ENCODE measurements at regions not wholly inside any gene's neighbourhood (a gene's known extent, or its start where the extent isn't known, plus 50 kb on each side); places are given as distances from the start of the nearest gene placed in this dataset.

GRCh38 chr10:77717336-77717735, 79.7 kb upstream of the KCNMA1 start:
- Mint-ChIP-seq H3K4me3 (no peak overlapping the region), H3K9me3 (no peaks in the 10 kb centered on the region), H3K36me3 (no peaks in the 10 kb centered on the region), H3K27ac (no peak overlapping the region), H3K4me1 (peaks cover 5% of the 10 kb centered on the region), H3K27me3 (peaks cover 11% of the 10 kb centered on the region)
- no peak for DNase-seq (ENCODE audit: low spot score in 2 of 2)
- ATAC-seq (ENCODE audit: low read depth): no peak

GRCh38 chr10:77716458-77717317, 79.1 kb upstream of the KCNMA1 start:
- ATAC-seq (ENCODE audit: low read depth) (no peak), DNase-seq (ENCODE audit: low spot score in 2 of 2) (no peak)

GRCh38 chr10:77715536-77715935, 77.9 kb upstream of the KCNMA1 start:
- H3K36me3 Mint-ChIP-seq: no peaks in the 10 kb centered on the region
- DNase-seq (ENCODE audit: low spot score in 2 of 2) (no peak), ATAC-seq (ENCODE audit: low read depth) (no peak)
- no peak overlapping the region for H3K27ac Mint-ChIP-seq
- peaks cover 9% of the 10 kb centered on the region for H3K4me1 Mint-ChIP-seq
- H3K4me3 Mint-ChIP-seq: no peak overlapping the region
- peaks cover 18% of the 10 kb centered on the region for H3K27me3 Mint-ChIP-seq
- H3K9me3 Mint-ChIP-seq: no peaks in the 10 kb centered on the region

More at GRCh38 chr10:77716458-77717317, 79.1 kb upstream of the KCNMA1 start:
- Mint-ChIP-seq H3K4me3 (no peak overlapping the region), H3K27me3 (peaks cover 11% of the 10 kb centered on the region), H3K9me3 (no peaks in the 10 kb centered on the region), H3K4me1 (peaks cover 5% of the 10 kb centered on the region), H3K36me3 (no peaks in the 10 kb centered on the region), H3K27ac (no peak overlapping the region)

- H3K4me1 Mint-ChIP-seq: peaks cover 9% of the 10 kb centered on the region
- no peak overlapping the region for H3K27ac Mint-ChIP-seq
- H3K27me3 Mint-ChIP-seq: peaks cover 18% of the 10 kb centered on the region
- H3K9me3 Mint-ChIP-seq: no peaks in the 10 kb centered on the region
- no peaks in the 10 kb centered on the region for H3K36me3 Mint-ChIP-seq
- no peak for DNase-seq (ENCODE audit: low spot score in 2 of 2)
- no peak overlapping the region for H3K4me3 Mint-ChIP-seq
- no peak for ATAC-seq (ENCODE audit: low read depth)
Observed at GRCh38 chr10:77715088-77715487, 77.5 kb upstream of the KCNMA1 start.

- Mint-ChIP-seq H3K4me1 (peaks cover 4% of the 10 kb centered on the region), H3K36me3 (no peaks in the 10 kb centered on the region), H3K4me3 (no peak overlapping the region), H3K9me3 (no peaks in the 10 kb centered on the region), H3K27ac (no peak overlapping the region), H3K27me3 (peaks cover 16% of the 10 kb centered on the region)
- ATAC-seq (ENCODE audit: low read depth): no peak
- no peak for DNase-seq (ENCODE audit: low spot score in 2 of 2)
Observed at GRCh38 chr10:77713521-77714280, 76.1 kb upstream of the KCNMA1 start.

GRCh38 chr10:77712207-77712606, 74.6 kb upstream of the KCNMA1 start:
- ATAC-seq (ENCODE audit: low read depth) (no peak), DNase-seq (ENCODE audit: low spot score in 2 of 2) (no peak)
- no peaks in the 10 kb centered on the region for H3K9me3 Mint-ChIP-seq
- no peak overlapping the region for H3K4me3 Mint-ChIP-seq
- peaks cover 4% of the 10 kb centered on the region for H3K4me1 Mint-ChIP-seq
- H3K27ac Mint-ChIP-seq: no peak overlapping the region
- no peaks in the 10 kb centered on the region for H3K36me3 Mint-ChIP-seq
- H3K27me3 Mint-ChIP-seq: peaks cover 11% of the 10 kb centered on the region

- Mint-ChIP-seq H3K9me3 (no peaks in the 10 kb centered on the region), H3K4me3 (peak overlapping the region; percentile 74), H3K4me1 (peaks cover 4% of the 10 kb centered on the region), H3K36me3 (no peaks in the 10 kb centered on the region), H3K27ac (no peak overlapping the region), H3K27me3 (peaks cover 11% of the 10 kb centered on the region)
- DNase-seq (ENCODE audit: low spot score in 2 of 2): no peak
- no peak for ATAC-seq (ENCODE audit: low read depth)
Observed at GRCh38 chr10:77711683-77712049, 74.1 kb upstream of the KCNMA1 start.

GRCh38 chr10:77710759-77711682, 73.4 kb upstream of the KCNMA1 start:
- ATAC-seq (ENCODE audit: low read depth) (peak; percentile 93), DNase-seq (ENCODE audit: low spot score in 2 of 2) (peak; percentile 77 to 83)
- Mint-ChIP-seq H3K9me3 (no peaks in the 10 kb centered on the region), H3K27ac (no peak overlapping the region), H3K27me3 (peaks cover 11% of the 10 kb centered on the region), H3K4me3 (peak overlapping the region; percentile 74), H3K36me3 (no peaks in the 10 kb centered on the region), H3K4me1 (peaks cover 4% of the 10 kb centered on the region)

GRCh38 chr10:77710081-77710551, 72.5 kb upstream of the KCNMA1 start:
- Mint-ChIP-seq H3K27me3 (peaks cover 10% of the 10 kb centered on the region), H3K9me3 (no peaks in the 10 kb centered on the region), H3K4me1 (peaks cover 4% of the 10 kb centered on the region), H3K4me3 (peak overlapping the region; percentile 74), H3K27ac (no peak overlapping the region), H3K36me3 (no peaks in the 10 kb centered on the region)
- peak; percentile 21 for ATAC-seq (ENCODE audit: low read depth)
- no peak for DNase-seq (ENCODE audit: low spot score in 2 of 2)

- DNase-seq (ENCODE audit: low spot score in 2 of 2): no peak
- H3K36me3 Mint-ChIP-seq: no peaks in the 10 kb centered on the region
Observed at GRCh38 chr10:77707570-77707969, 70.0 kb upstream of the KCNMA1 start.

GRCh38 chr10:77702166-77702565, 64.6 kb upstream of the KCNMA1 start:
- Mint-ChIP-seq H3K36me3 (no peaks in the 10 kb centered on the region), H3K4me1 (peaks cover 7% of the 10 kb centered on the region), H3K27ac (no peak overlapping the region), H3K9me3 (no peaks in the 10 kb centered on the region), H3K27me3 (no peaks in the 10 kb centered on the region), H3K4me3 (no peak overlapping the region)
- DNase-seq (ENCODE audit: low spot score in 2 of 2) (no peak), ATAC-seq (ENCODE audit: low read depth) (no peak)

More at GRCh38 chr10:77707570-77707969, 70.0 kb upstream of the KCNMA1 start:
- no peaks in the 10 kb centered on the region for H3K9me3 Mint-ChIP-seq
- H3K4me3 Mint-ChIP-seq: no peak overlapping the region
- ATAC-seq (ENCODE audit: low read depth): no peak
- H3K27me3 Mint-ChIP-seq: peaks cover 7% of the 10 kb centered on the region
- H3K4me1 Mint-ChIP-seq: peaks cover 4% of the 10 kb centered on the region
- no peak overlapping the region for H3K27ac Mint-ChIP-seq

GRCh38 chr10:77700086-77700485, 62.5 kb upstream of the KCNMA1 start:
- Mint-ChIP-seq H3K4me1 (peaks cover 7% of the 10 kb centered on the region), H3K36me3 (no peaks in the 10 kb centered on the region), H3K9me3 (no peaks in the 10 kb centered on the region), H3K27me3 (no peaks in the 10 kb centered on the region), H3K27ac (no peak overlapping the region), H3K4me3 (no peak overlapping the region)
- DNase-seq (ENCODE audit: low spot score in 2 of 2) (no peak), ATAC-seq (ENCODE audit: low read depth) (no peak)

- Mint-ChIP-seq H3K36me3 (no peaks in the 10 kb centered on the region), H3K4me3 (no peak overlapping the region), H3K27ac (no peak overlapping the region), H3K27me3 (no peaks in the 10 kb centered on the region), H3K9me3 (no peaks in the 10 kb centered on the region), H3K4me1 (peaks cover 7% of the 10 kb centered on the region)
- DNase-seq (ENCODE audit: low spot score in 2 of 2) (no peak), ATAC-seq (ENCODE audit: low read depth) (no peak)
Observed at GRCh38 chr10:77699080-77699645, 61.6 kb upstream of the KCNMA1 start.

Data from memory B cell (primary cell).